Epithelial cell of proximal tubule (primary cell): ENCODE measurements at regions not wholly inside any gene's neighbourhood (a gene's known extent, or its start where the extent isn't known, plus 50 kb on each side); places are given as distances from the start of the nearest gene placed in this dataset.

Experiments
- DNase-seq: peaks from one replicate; pipeline ENCODE4 v3.0.0-alpha.2; 2011; ENCODE audit warnings: low read depth
- H3K4me3 ChIP-seq: 2 replicates; pipeline ENCODE4 v1.5.1; 2011; ENCODE audit warnings: low read depth, mild to moderate bottlenecking, low read length
- TF ChIP-seq, protein P1 (sequence below): conservative IDR thresholded peaks from 2 replicates; pipeline ENCODE4 v1.5.1; 2012; ENCODE audit warnings: low read depth, mild to moderate bottlenecking, low read length

DNA sequence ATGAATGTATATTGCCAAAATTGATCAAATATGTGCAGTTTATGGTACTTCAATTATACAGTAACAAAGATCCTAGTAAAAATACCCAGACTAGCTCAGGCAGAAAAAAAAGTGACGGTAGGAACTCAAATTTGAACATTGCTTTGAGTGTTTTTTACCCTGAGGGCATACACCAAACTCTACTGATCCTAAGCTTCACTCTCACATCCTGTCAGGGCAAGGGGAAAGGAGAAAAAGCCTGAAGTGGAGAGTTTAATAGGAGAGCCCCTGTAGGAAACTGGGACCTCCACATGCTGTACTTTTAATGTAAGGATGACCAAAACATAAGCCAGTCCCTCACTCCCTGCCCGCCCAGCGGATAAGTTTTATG, 59.8 kb upstream of the GNG12 start:
- no peak for DNase-seq
- TF ChIP-seq, protein P1, sequence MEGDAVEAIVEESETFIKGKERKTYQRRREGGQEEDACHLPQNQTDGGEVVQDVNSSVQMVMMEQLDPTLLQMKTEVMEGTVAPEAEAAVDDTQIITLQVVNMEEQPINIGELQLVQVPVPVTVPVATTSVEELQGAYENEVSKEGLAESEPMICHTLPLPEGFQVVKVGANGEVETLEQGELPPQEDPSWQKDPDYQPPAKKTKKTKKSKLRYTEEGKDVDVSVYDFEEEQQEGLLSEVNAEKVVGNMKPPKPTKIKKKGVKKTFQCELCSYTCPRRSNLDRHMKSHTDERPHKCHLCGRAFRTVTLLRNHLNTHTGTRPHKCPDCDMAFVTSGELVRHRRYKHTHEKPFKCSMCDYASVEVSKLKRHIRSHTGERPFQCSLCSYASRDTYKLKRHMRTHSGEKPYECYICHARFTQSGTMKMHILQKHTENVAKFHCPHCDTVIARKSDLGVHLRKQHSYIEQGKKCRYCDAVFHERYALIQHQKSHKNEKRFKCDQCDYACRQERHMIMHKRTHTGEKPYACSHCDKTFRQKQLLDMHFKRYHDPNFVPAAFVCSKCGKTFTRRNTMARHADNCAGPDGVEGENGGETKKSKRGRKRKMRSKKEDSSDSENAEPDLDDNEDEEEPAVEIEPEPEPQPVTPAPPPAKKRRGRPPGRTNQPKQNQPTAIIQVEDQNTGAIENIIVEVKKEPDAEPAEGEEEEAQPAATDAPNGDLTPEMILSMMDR = no peak
- no peak overlapping the region for H3K4me3 ChIP-seq

DNA sequence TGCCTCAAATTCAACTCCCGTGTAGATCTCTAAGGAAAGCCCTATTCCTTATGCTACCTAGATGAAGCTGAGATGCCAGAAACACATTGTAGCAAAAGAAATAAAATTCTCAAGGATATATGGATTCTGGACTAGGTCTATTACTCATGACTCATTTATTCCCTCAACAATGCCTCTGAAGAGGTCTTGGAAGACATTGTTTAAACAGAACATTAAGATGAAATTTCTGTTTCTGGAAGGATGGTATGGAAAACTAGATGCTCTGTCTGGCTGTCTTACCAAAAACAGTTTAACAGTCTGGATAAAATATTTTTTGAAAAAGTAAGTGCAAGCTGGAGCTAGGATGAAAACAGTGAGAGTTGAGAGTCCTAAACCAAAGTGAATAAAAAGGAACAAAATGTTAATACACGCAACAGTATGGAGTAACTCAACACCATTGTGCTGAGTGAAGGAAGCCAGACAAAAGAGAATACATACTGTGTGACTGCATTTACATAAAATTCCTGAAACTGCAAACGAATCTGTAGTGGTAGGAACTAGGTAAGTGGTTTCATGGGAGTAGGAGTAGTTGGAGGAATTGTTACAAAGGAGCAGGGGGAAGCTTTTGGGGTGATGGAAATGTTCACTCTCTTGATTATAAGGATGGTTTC, 59.3 kb upstream of the GNG12 start:
- no peak for DNase-seq
- TF ChIP-seq, protein P1 = no peak
- H3K4me3 ChIP-seq = no peak overlapping the region

DNA sequence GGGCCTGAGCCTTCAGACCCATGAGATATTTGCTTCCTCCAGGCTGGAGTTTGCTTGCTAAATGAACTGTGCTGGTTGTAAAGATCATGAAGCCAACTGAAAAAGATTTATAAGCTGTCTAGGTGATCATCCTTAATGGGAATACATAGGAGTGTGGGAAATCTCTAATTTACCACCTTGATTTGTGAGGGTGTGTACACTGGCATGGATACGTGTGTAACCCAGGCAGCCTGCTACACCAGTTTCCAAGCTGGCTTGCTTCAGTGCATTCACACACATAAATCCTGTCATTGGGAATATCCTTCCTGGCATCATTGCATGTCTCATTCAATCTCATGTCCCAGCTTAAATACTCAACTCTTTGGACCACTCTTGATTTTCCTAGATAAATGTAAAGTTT, 57.6 kb upstream of the GNG12 start:
- TF ChIP-seq, protein P1 = no peak
- no peak for DNase-seq
- H3K4me3 ChIP-seq = no peak overlapping the region

DNA sequence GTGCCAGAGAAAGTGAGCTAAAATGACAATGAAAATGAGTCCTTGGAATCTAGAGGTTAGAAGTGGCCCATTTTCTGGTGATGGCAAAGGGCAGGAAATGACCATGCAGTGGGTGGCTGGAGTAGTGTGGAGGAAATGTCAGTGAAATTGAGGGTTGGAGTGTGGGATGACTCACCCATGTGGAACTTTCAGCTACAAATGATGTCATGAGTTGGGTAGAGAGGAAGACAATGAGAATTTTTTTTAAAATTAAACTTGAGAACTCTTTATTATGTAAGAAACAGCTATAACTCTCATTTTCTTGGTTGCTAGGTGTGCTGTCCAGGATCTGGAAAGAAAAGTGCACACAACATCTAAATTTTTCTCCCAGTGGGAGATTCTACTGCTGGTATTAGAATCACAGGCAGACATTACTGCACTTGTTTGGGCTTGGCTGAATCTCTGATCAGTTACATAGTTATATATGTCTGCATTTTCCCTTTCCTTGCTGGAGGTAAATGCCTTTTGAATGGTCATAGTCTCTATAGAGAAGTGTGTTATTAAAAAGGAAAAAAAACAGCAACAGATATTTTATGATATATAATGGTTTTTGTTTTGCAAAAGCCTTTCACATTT, 56.8 kb upstream of the GNG12 start:
- TF ChIP-seq, protein P1 = no peak
- DNase-seq = peak; percentile 52
- H3K4me3 ChIP-seq = no peak overlapping the region

DNA sequence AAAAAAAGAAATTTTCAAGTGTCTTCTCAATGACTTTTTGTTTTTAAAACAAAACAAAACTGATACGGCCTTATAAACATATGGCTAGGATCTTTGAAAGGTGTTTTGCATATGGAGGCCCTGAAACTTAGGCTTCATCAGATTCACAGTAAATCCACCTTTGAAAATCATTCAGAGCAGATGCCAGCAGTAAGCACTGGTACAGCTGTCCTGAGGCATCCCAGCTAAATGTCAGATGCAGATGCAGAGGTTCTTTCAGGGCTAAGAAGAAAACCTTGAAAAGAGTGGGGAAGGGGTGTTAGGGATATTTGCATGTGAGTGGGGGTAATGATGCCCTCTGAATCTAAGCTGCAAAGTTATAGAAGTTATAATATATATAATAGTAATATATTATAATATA, 56.2 kb upstream of the GNG12 start:
- no peak overlapping the region for H3K4me3 ChIP-seq
- DNase-seq = no peak
- TF ChIP-seq, protein P1 = no peak

DNA sequence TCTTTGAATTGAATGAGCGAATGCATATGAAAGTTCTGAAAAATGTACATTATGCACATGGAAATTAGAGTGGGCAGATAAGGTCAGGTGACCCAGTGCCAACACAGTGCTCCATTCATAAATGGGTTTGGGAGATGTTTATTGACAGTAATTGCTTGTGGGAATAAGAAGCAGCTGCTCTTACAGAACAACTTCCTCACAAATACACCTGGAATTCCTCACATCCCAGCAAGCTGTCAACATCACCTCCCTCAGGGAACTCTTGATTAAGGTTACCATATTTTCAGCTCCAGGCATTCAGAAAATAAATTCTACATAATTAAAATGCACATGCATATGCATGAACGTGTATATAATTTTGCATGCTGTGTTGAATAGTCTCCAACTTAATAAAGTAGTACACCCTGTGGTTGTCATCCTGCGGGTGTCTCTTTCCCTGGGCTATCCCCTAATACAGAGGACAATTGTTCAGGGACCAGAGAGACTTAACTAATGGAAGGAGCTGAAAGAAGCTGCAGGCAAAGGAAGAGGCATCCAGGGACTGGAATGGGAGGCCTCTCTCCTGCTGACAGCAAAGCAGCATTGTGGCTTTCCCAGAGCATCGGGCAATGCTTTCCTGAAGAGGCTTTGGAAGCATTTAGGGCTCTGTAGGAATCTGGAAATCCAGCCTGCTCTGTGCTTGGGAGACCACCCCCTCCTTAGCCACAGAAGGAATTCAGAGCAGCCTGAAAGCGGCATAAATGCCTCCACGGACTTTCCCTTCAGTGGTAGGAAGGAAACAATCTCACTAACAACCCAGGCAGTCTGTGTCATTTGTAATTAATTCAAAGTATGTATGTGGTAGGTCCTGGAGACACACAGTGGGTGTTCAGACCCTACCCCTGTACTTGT, 55.2 kb upstream of the GNG12 start:
- H3K4me3 ChIP-seq = no peak overlapping the region
- no peak for DNase-seq
- TF ChIP-seq, protein P1 = no peak
